ENCODE measurements at regions not wholly inside any gene's neighbourhood (a gene's known extent, or its start where the extent isn't known, plus 50 kb on each side); places are given as distances from the start of the nearest gene placed in this dataset.

DNA sequence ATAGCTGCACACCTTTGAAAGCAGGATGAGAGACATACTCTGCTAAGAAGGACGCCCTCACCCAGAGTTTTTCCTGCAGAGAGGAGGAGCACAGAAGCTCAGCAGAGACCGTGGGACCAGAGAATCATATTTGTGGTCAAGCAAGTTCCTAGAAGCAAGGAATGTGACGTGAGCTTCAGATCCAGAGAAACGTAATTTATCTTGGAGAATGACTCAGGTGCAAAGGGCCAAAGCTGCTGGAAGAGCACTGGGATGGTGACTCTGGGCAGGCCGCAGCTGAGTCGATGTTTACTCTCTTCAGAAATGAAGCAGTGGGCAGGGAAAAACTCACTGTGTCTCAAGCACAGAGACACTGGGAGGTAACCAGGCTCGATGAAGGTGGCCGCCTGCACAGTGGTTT lies 50.1 kb upstream of the IGFBP2 start:
- TF ChIP-seq, protein P1, sequence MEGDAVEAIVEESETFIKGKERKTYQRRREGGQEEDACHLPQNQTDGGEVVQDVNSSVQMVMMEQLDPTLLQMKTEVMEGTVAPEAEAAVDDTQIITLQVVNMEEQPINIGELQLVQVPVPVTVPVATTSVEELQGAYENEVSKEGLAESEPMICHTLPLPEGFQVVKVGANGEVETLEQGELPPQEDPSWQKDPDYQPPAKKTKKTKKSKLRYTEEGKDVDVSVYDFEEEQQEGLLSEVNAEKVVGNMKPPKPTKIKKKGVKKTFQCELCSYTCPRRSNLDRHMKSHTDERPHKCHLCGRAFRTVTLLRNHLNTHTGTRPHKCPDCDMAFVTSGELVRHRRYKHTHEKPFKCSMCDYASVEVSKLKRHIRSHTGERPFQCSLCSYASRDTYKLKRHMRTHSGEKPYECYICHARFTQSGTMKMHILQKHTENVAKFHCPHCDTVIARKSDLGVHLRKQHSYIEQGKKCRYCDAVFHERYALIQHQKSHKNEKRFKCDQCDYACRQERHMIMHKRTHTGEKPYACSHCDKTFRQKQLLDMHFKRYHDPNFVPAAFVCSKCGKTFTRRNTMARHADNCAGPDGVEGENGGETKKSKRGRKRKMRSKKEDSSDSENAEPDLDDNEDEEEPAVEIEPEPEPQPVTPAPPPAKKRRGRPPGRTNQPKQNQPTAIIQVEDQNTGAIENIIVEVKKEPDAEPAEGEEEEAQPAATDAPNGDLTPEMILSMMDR (conservative IDR thresholded peaks at IDR 0.05 in 1 of 2, IDR thresholded peaks at IDR 0.05 in 1 of 2; ENCODE audit: extremely low read depth in 1 of 2, insufficient read depth in 1 of 2, low read depth in 1 of 2, low read length in 2 of 2): no peak
- no peak for TF ChIP-seq EZH2 (IDR thresholded peaks at IDR 0.05; ENCODE audit: borderline replicate concordance, low read length)

All from mammary epithelial cell (primary cell).